Jurkat, Clone E6-1 (cell line): ENCODE measurements at regions not wholly inside any gene's neighbourhood (a gene's known extent, or its start where the extent isn't known, plus 50 kb on each side); places are given as distances from the start of the nearest gene placed in this dataset.

ENCODE experiments used
- DNase-seq: peaks from one replicate; pipeline ENCODE4 v3.0.0-alpha.2; 2011; ENCODE audit warnings: low read depth, low spot score
- H3K4me3 ChIP-seq: 2 replicates; pipeline ENCODE4 v1.5.1; 2011; ENCODE audit warnings: mild to moderate bottlenecking, low read length, control low read depth, moderate library complexity

DNA sequence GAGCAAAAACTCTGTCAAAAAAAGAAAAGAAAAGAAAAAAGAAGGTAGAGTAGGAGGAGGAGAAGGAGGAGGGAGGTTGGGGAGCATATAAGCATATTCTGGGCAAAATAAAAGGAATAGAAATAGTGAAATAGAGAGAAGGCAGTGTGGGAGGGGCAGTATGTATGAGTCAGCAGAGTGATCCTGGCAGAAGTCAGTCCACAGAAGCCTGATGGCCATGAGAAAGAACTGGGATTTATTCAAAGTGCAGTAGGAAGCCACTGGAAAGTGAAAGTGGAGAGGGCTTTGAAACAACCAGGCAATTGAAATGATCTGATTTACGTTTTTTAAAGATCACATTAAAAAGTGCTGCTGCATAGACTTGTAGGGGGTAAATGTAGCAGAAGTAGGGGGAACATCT lies 368.6 kb upstream of the USP15 start:
- H3K4me3 ChIP-seq = no peak overlapping the region
- no peak for DNase-seq

DNA sequence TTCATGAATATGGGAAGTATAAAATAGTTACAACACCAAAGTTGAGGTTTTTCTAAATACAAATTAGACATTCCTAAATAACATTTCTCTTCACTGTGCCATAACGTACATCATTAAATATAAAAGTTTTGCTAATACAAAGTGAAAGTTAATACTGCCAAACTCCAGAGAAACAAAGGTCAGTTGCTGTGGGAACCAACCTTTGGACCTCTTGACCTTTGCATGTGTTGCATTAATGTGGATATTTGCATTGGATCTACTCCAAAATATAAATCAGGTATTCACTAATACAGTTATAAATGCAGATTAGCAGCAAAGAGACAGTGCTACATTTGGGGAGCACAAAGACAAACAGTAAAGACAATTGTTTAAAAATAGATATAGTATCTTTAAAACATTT lies 366.0 kb upstream of the USP15 start:
- DNase-seq = no peak
- no peak overlapping the region for H3K4me3 ChIP-seq

- no peak for DNase-seq
- H3K4me3 ChIP-seq = no peak overlapping the region
Observed at GRCh38 chr12:61896436-61896835, 363.8 kb upstream of the USP15 start.

DNA sequence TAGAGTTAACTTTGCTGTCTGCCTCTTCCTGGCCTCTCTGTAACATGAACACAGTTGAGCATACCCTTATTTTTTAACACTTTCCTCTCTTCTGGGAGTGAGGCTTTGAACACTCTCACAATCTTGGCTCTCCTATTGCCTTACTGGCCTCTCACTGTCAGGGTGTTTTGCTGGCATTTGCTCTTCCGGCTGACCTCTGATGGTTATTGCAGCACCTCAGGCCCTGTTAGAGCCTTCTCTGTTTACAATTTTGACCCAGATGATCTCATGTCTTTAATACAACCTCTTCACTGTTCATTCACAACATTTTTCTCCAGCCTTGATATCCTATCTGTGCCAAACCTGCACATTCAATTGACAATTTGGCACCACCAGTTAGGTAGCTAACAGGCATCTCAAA lies 357.8 kb upstream of the USP15 start:
- no peak overlapping the region for H3K4me3 ChIP-seq
- no peak for DNase-seq

- no peak for DNase-seq
- H3K4me3 ChIP-seq = no peak overlapping the region
Observed at GRCh38 chr12:61911113-61911512, 349.1 kb upstream of the USP15 start.

- no peak for DNase-seq
- H3K4me3 ChIP-seq = no peak overlapping the region
Observed at GRCh38 chr12:61915420-61915819, 344.8 kb upstream of the USP15 start.

DNA sequence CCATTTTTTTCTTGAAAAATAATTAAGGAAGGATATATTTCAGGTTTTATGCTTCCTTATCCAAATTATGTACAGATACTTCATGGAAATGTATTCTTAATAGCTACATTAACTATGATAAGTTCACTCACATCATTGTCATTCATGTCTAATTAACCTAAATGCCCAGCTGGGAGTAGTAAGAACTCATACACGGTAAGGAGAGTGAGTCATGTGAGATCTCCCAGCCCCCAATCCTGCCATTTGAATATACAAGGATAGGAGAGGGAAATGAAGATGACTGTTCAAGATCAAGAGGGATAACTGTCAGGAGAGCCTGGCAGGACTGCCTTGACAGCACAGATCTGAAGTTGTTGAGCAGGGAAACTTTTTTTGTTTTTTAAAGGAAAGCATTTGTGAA lies 343.4 kb upstream of the USP15 start:
- no peak overlapping the region for H3K4me3 ChIP-seq
- no peak for DNase-seq

DNA sequence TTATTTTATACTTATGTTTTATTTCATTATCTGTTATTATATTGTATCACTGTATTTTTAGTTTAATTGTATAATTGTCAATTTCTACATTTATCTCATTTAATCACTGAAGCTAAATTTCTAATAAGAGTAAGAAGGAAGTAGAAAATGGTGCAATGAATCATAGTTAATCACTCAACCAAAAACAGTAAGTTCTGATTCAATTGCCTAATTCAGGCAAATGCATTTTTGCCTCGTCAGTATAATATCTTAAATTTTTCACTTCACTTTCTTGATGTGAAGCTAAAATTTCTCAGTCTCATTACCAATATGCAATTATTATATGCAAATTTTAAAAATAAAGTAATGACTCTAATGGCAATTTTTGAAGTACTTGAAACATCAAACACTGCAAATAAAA lies 340.5 kb upstream of the USP15 start:
- no peak for DNase-seq
- H3K4me3 ChIP-seq = no peak overlapping the region

GRCh38 chr12:61920230-61920629 lies 340.0 kb upstream of the USP15 start:
- no peak for DNase-seq
- H3K4me3 ChIP-seq = no peak overlapping the region

- no peak overlapping the region for H3K4me3 ChIP-seq
- no peak for DNase-seq
Observed at GRCh38 chr12:61923152-61923551, 337.1 kb upstream of the USP15 start.

- DNase-seq = no peak
- no peak overlapping the region for H3K4me3 ChIP-seq
Observed at GRCh38 chr12:61934564-61934963, 325.6 kb upstream of the USP15 start.

DNA sequence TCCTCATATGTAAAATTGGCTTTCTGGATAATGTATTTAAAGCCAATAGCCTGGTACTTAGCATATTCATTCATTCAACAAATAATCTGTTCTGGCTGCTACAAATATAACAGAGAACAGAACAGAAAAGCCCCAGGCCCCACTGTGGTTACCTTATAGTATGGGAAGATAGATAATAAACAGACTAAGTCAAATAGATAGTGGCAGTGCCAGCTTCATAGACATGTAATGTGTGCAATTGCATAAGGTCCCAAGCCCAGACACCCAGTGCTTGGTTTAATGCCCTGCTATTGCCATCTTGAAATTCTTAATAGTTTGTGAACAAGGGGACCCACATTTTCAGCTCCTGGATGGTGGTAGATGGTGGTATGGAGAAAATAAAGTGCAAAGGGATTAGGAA lies 320.2 kb upstream of the USP15 start:
- DNase-seq = no peak
- no peak overlapping the region for H3K4me3 ChIP-seq

GRCh38 chr12:61956545-61956944 lies 303.7 kb upstream of the USP15 start:
- no peak for DNase-seq
- no peak overlapping the region for H3K4me3 ChIP-seq

- no peak overlapping the region for H3K4me3 ChIP-seq
- no peak for DNase-seq
Observed at GRCh38 chr12:61974461-61974860, 285.7 kb upstream of the USP15 start.

DNA sequence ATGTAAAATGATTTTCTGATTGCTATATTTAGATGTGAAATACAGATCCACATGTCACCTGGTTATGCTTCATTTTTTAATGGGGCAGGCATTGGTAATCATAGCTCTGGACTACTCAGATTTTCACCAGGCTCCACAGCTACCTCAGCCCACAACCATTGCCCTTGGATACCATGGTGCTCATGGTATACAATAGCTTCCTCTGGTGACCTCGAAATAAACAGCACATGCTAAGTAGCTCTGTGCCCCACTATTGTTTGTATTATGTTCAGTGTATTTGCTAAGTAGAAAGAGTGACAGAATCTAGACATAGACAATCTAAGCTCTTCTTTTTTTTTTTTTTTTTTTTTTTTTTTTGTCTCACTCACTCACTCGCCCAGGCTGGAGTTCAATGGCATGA lies 274.4 kb upstream of the USP15 start:
- no peak for DNase-seq
- H3K4me3 ChIP-seq = no peak overlapping the region

DNA sequence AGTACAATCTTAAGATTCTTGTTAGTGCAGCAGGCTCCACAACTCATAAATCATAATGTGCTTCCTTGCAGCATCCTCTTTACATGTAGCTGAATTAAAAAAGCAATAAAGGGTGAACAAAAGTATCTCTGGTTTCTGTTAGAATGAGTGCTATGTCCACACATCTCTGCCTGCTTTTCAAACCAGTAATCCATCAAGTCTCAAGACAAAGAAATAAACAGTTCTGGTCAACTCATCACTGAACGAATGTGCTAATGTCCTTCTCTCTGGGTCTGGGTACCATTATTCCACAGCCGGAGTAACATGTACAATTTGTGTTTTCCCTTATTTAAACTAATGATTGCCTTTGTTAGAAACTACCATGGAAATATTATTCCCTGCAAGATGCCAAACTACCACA lies 273.0 kb upstream of the USP15 start:
- no peak overlapping the region for H3K4me3 ChIP-seq
- DNase-seq = no peak

DNA sequence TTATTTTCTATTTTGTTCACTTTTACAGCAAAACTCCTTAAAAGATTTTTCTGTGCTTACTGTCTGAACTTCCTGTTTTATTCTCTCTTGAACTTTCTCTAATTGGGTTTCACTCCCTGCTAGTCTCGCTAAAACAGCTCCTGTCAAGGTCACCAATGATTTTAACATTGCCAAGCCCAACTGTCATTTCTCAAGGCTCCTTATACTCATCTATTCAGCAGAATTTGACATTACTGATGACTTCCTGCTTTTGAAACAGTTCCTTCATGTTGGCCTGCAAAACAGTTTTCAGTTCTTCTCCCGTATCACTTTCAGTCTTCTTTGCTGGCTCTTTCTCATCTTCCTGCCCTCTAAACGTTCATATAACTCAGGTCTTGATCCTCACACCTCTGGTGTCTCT lies 268.5 kb upstream of the USP15 start:
- H3K4me3 ChIP-seq = no peak overlapping the region
- no peak for DNase-seq

DNA sequence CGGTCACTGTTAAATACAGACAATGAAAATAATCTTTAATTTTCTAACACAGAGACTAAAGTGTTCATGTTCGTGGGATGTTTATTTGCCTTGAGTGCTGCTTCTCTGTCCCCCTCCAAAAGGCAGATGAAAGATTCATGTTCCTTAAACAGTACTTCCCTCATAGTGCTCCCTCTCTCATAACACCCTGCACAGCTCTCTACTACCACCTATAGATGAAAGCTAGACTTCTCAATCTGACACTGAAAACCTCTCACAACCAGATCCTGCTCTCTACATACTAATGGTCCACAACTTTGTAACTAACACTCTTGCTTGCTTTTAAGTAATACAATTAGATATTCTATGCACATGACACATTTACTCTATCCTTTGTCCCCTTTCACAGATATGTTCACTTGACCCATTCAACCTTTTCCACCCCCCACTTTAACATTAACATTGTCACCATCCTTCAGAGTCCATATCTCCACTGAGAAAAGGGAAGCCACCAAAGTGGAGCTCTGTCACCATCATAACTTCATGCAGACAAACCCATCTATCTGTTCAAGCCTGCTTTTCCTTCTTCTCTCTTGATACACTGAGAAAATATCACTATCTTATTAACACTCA lies 266.4 kb upstream of the USP15 start:
- no peak overlapping the region for H3K4me3 ChIP-seq
- peak; percentile 15 for DNase-seq

GRCh38 chr12:61996717-61997116 lies 263.5 kb upstream of the USP15 start:
- H3K4me3 ChIP-seq = no peak overlapping the region
- DNase-seq = no peak

GRCh38 chr12:61998791-61999190 lies 261.4 kb upstream of the USP15 start:
- no peak overlapping the region for H3K4me3 ChIP-seq
- DNase-seq = no peak

DNA sequence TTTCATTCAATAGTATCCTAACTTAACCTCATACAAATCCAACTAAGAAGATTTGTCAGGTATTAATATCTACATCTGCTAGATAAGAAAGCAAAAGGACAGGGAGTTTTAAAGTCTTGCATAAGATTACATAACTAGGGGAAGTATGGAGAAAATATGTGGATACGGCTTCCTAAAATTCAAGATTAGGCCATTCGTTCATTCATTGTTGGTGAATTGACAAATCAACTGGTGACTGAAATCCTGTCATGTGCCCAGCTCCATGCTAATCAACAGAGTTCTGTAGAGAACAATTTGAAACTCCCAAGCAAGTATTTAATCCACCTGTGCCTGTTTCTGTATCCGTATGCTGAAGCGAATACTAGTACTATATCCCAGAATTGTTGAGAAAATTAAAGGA lies 260.9 kb upstream of the USP15 start:
- no peak for DNase-seq
- H3K4me3 ChIP-seq = no peak overlapping the region

DNA sequence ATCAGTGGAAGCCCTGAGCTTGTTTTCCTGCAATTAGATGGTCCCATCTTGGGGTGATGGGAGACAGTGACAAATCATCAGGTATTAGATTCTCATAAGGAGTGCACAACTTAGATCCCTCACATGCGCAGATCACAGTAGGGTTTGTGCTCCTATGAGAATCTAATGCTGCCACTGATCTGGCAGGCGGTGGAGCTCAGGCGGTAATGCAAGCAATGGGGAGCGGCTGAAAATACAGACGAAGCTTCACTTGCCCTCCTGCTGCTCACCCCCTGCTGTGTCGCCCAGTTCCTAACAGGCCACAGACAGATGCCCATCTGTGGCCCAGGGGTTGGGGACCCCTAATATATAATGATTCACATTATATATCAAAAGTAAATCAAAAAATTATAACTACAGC lies 258.8 kb upstream of the USP15 start:
- H3K4me3 ChIP-seq = no peak overlapping the region
- no peak for DNase-seq
